Tibial nerve (tissue), 3 donors: ENCODE measurements at regions not wholly inside any gene's neighbourhood (a gene's known extent, or its start where the extent isn't known, plus 50 kb on each side); places are given as distances from the start of the nearest gene placed in this dataset.

Experiments
- CTCF ChIP-seq, 5 experiments: fragments of 200-600 bp in 3 of 5; fragments of 450-650 bp in 2 of 5; sonication (generic) in 3 of 5; IDR thresholded peaks; one replicate each; pipeline ENCODE4 v1.5.1; 2016 to 2019; ENCODE audit warnings: antibody characterized with exemption in 5 of 5, mild to moderate bottlenecking in 3 of 5, moderate library complexity in 2 of 5
- POLR2A ChIP-seq, 2 donors: fragments of 450-650 bp; IDR thresholded peaks; one replicate each; pipeline ENCODE4 v1.6.1; 2017; ENCODE audit warnings: antibody characterized with exemption in 2 of 2, mild to moderate bottlenecking in 2 of 2, moderate library complexity in 2 of 2

DNA sequence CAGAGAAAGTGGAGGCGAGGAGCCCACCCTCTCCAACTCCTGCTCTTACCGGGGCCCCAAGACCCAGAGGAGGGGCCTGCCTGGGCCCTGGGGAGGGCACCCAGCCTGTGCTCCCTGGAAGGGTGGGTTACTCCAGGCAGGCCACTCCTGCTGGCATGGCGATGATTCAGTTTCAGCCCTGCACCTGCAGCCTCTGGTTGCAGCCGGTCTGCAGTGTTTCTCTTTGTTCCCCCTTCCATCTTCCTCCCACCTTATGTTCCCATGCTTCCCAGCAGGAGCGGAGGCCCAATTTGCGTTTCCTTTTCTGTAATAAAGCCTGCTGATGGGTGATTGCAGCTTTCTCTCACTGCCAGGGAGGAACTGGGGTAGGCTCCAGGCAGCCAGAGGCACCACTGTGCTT lies 53.2 kb upstream of the FAM20C start:
- TF ChIP-seq CTCF (IDR thresholded peaks at IDR 0.05) (no peak), POLR2A (IDR thresholded peaks at IDR 0.05) (no peak)
